CD4-positive, alpha-beta memory T cell (primary cell): ENCODE measurements at regions not wholly inside any gene's neighbourhood (a gene's known extent, or its start where the extent isn't known, plus 50 kb on each side); places are given as distances from the start of the nearest gene placed in this dataset.

Source experiments
- CTCF ChIA-PET: fragments of 350-600 bp; sonication (Branson Sonifier 250); formaldehyde crosslinking; loops from one replicate; lab custom pipeline; 2021; ENCODE audit warnings: inconsistent platforms; ENCODE audit not compliant: partially characterized antibody; lab: Charles Lee
- POLR2A ChIA-PET: fragments of 350-600 bp; sonication (Branson Sonifier 250); formaldehyde crosslinking; loops from one replicate; lab custom pipeline; 2021; ENCODE audit not compliant: partially characterized antibody; lab: Charles Lee
- DNase-seq, 5 donors: peaks; one replicate each; pipeline versions ENCODE4 v3.0.0 to v3.0.0-alpha.2; 2020 to 2022; ENCODE audit warnings: mixed read lengths in 1 of 5
- H3K27ac ChIP-seq: one replicate; pipeline ENCODE4 v1.7.0; 2013; ENCODE audit warnings: low read depth, low read length
- H3K27me3 ChIP-seq: 2 replicates; pipeline ENCODE4 v1.7.0; 2013; ENCODE audit warnings: mild to moderate bottlenecking, low read length, moderate library complexity; ENCODE audit not compliant: insufficient read depth
- H3K36me3 ChIP-seq: 2 replicates; pipeline ENCODE4 v1.7.0; 2013; ENCODE audit warnings: mild to moderate bottlenecking, low read length, moderate library complexity; ENCODE audit not compliant: insufficient read depth
- H3K4me1 ChIP-seq: 2 replicates; pipeline ENCODE4 v1.7.0; 2013; ENCODE audit warnings: mild to moderate bottlenecking, low read length, moderate library complexity; ENCODE audit not compliant: insufficient read depth
- H3K4me3 ChIP-seq, 2 donors: one replicate each; pipeline ENCODE4 v1.7.0; 2013; ENCODE audit warnings: low read length in 2 of 2, mild to moderate bottlenecking in 1 of 2
- H3K9me3 ChIP-seq, 2 donors: one replicate each; pipeline ENCODE4 v1.7.0; 2013; ENCODE audit warnings: low read length in 2 of 2, control low read depth in 1 of 2; ENCODE audit not compliant: control insufficient read depth in 1 of 2
- H3K27ac Mint-ChIP-seq, 7 donors: one replicate each; pipeline ENCODE4 v1.8.0; 2020 to 2021; ENCODE audit warnings: mixed read lengths in 7 of 7, mild to moderate bottlenecking in 6 of 7, inconsistent platforms in 3 of 7, moderate library complexity in 3 of 7
- H3K27me3 Mint-ChIP-seq, 2 donors: one replicate each; pipeline ENCODE4 v1.8.0; 2020 to 2021; ENCODE audit warnings: mixed read lengths in 2 of 2
- H3K36me3 Mint-ChIP-seq, 2 donors: one replicate each; pipeline ENCODE4 v1.8.0; 2020 to 2021; ENCODE audit warnings: mixed read lengths in 2 of 2, inconsistent platforms in 1 of 2, mild to moderate bottlenecking in 1 of 2
- H3K4me1 Mint-ChIP-seq, 4 donors: one replicate each; pipeline ENCODE4 v1.8.0; 2020 to 2021; ENCODE audit warnings: mixed read lengths in 4 of 4, mild to moderate bottlenecking in 1 of 4
- H3K4me3 Mint-ChIP-seq, 8 donors: one replicate each; pipeline ENCODE4 v1.8.0; 2020 to 2021; ENCODE audit warnings: mixed read lengths in 8 of 8, mild to moderate bottlenecking in 7 of 8, moderate library complexity in 6 of 8, inconsistent platforms in 3 of 8
- H3K9me3 Mint-ChIP-seq, 8 donors: one replicate each; pipeline ENCODE4 v1.8.0; 2020 to 2021; ENCODE audit warnings: mixed read lengths in 8 of 8, mild to moderate bottlenecking in 5 of 8, inconsistent platforms in 3 of 8, moderate library complexity in 1 of 8
- intact Hi-C: fragments of 100-400 bp; cut with micrococcal nuclease; formaldehyde crosslinking; loops from one replicate; pipeline ENCODE4 v1.15.1; 2023

GRCh38 chr2:56714400-56714799, 530.6 kb downstream of the CCDC85A start:
- intact Hi-C loops: no loop called here
- Mint-ChIP-seq H3K4me3 (no peak overlapping the region), H3K27me3 (no peaks in the 10 kb centered on the region), H3K27ac (no peak overlapping the region), H3K4me1 (no peaks in the 10 kb centered on the region), H3K36me3 (no peaks in the 10 kb centered on the region), H3K9me3 (peaks cover 1 to 21% (median 6%) of the 10 kb centered on the region in 8 donors)
- H3K9me3 ChIP-seq: peaks cover 0 to 5% of the 10 kb centered on the region in 2 donors
- DNase-seq: no peak
- H3K27me3 ChIP-seq: no peaks in the 10 kb centered on the region
- H3K4me3 ChIP-seq: no peak overlapping the region
- ChIA-PET CTCF (no interaction called here), POLR2A (no interaction called here)
- no peaks in the 10 kb centered on the region for H3K4me1 ChIP-seq
- H3K27ac ChIP-seq: no peak overlapping the region
- no peaks in the 10 kb centered on the region for H3K36me3 ChIP-seq

- intact Hi-C loops: no loop called here
Observed at GRCh38 chr2:56715683-56716082, 531.9 kb downstream of the CCDC85A start.

GRCh38 chr2:56718413-56718812, 534.6 kb downstream of the CCDC85A start:
- ChIA-PET CTCF (no interaction called here), POLR2A (no interaction called here)
- no peaks in the 10 kb centered on the region for H3K4me1 Mint-ChIP-seq
- H3K9me3 Mint-ChIP-seq: peaks cover 0 to 27% (median 15%) of the 10 kb centered on the region in 8 donors
- Histone ChIP-seq H3K9me3 (peaks cover 0 to 5% of the 10 kb centered on the region in 2 donors), H3K27me3 (no peaks in the 10 kb centered on the region), H3K4me3 (no peak overlapping the region), H3K4me1 (no peaks in the 10 kb centered on the region), H3K36me3 (no peaks in the 10 kb centered on the region), H3K27ac (no peak overlapping the region)
- H3K27ac Mint-ChIP-seq: no peak overlapping the region
- H3K4me3 Mint-ChIP-seq: no peak overlapping the region
- H3K36me3 Mint-ChIP-seq: no peaks in the 10 kb centered on the region
- intact Hi-C loops: no loop called here
- no peak for DNase-seq
- no peaks in the 10 kb centered on the region for H3K27me3 Mint-ChIP-seq

More at GRCh38 chr2:56715683-56716082, 531.9 kb downstream of the CCDC85A start:
- no peaks in the 10 kb centered on the region for H3K27me3 ChIP-seq
- H3K4me1 ChIP-seq: no peaks in the 10 kb centered on the region
- no peak overlapping the region for H3K4me3 ChIP-seq
- no peak for DNase-seq
- H3K27me3 Mint-ChIP-seq: no peaks in the 10 kb centered on the region
- CTCF ChIA-PET: no interaction called here
- no peaks in the 10 kb centered on the region for H3K36me3 ChIP-seq
- no peak overlapping the region for H3K27ac ChIP-seq
- H3K36me3 Mint-ChIP-seq: no peaks in the 10 kb centered on the region
- H3K9me3 Mint-ChIP-seq: peaks cover 3 to 26% (median 11%) of the 10 kb centered on the region in 8 donors
- no peak overlapping the region for H3K27ac Mint-ChIP-seq
- POLR2A ChIA-PET: no interaction called here
- H3K4me1 Mint-ChIP-seq: no peaks in the 10 kb centered on the region
- no peak overlapping the region for H3K4me3 Mint-ChIP-seq
- peaks cover 0 to 5% of the 10 kb centered on the region in 2 donors for H3K9me3 ChIP-seq

- DNase-seq: no peak
- no peak overlapping the region for H3K27ac Mint-ChIP-seq
- no peak overlapping the region for H3K4me3 Mint-ChIP-seq
- H3K36me3 Mint-ChIP-seq: no peaks in the 10 kb centered on the region
- intact Hi-C loops: no loop called here
- ChIA-PET CTCF (interaction anchor here (1.1 kb wide), 1 partner anchor 17 kb away, joined by 3 read pairs; no protein-coding TSS in a partner anchor), POLR2A (no interaction called here)
- H3K9me3 Mint-ChIP-seq: peaks cover 4 to 23% (median 8%) of the 10 kb centered on the region in 8 donors
- no peaks in the 10 kb centered on the region for H3K27me3 Mint-ChIP-seq
- no peaks in the 10 kb centered on the region for H3K36me3 ChIP-seq
- H3K4me3 ChIP-seq: no peak overlapping the region
- no peaks in the 10 kb centered on the region for H3K4me1 ChIP-seq
- H3K9me3 ChIP-seq: no peaks in the 10 kb centered on the region
- no peaks in the 10 kb centered on the region for H3K27me3 ChIP-seq
- no peaks in the 10 kb centered on the region for H3K4me1 Mint-ChIP-seq
- H3K27ac ChIP-seq: no peak overlapping the region
Observed at GRCh38 chr2:56729212-56729611, 545.4 kb downstream of the CCDC85A start.

- ChIA-PET CTCF (no interaction called here), POLR2A (no interaction called here)
- Mint-ChIP-seq H3K4me1 (no peaks in the 10 kb centered on the region), H3K36me3 (no peaks in the 10 kb centered on the region), H3K27me3 (no peaks in the 10 kb centered on the region), H3K9me3 (peaks cover 4 to 15% (median 8%) of the 10 kb centered on the region in 8 donors), H3K27ac (no peak overlapping the region), H3K4me3 (no peak overlapping the region)
- Histone ChIP-seq H3K4me1 (no peaks in the 10 kb centered on the region), H3K4me3 (no peak overlapping the region), H3K9me3 (no peaks in the 10 kb centered on the region), H3K36me3 (no peaks in the 10 kb centered on the region), H3K27me3 (no peaks in the 10 kb centered on the region), H3K27ac (no peak overlapping the region)
- no peak for DNase-seq
- intact Hi-C loops: no loop called here
Observed at GRCh38 chr2:56732946-56733345, 549.2 kb downstream of the CCDC85A start.

- no peak overlapping the region for H3K27ac ChIP-seq
- H3K9me3 ChIP-seq: no peaks in the 10 kb centered on the region
- Mint-ChIP-seq H3K9me3 (peaks cover 0 to 13% (median 8%) of the 10 kb centered on the region in 8 donors), H3K27ac (no peak overlapping the region), H3K27me3 (no peaks in the 10 kb centered on the region), H3K36me3 (no peaks in the 10 kb centered on the region), H3K4me3 (no peak overlapping the region), H3K4me1 (no peaks in the 10 kb centered on the region)
- CTCF ChIA-PET: no interaction called here
- no peak for DNase-seq
- H3K36me3 ChIP-seq: no peaks in the 10 kb centered on the region
- intact Hi-C loops: no loop called here
- POLR2A ChIA-PET: no interaction called here
- no peak overlapping the region for H3K4me3 ChIP-seq
- no peaks in the 10 kb centered on the region for H3K4me1 ChIP-seq
- no peaks in the 10 kb centered on the region for H3K27me3 ChIP-seq
Observed at GRCh38 chr2:56739413-56739812, 555.6 kb downstream of the CCDC85A start.

GRCh38 chr2:56741601-56742102, 557.9 kb downstream of the CCDC85A start:
- ChIA-PET POLR2A (no interaction called here), CTCF (no interaction called here)
- Mint-ChIP-seq H3K27me3 (no peaks in the 10 kb centered on the region), H3K4me1 (no peaks in the 10 kb centered on the region), H3K27ac (no peak overlapping the region), H3K9me3 (peaks cover 0 to 13% (median 6%) of the 10 kb centered on the region in 8 donors), H3K4me3 (no peak overlapping the region), H3K36me3 (no peaks in the 10 kb centered on the region)
- H3K9me3 ChIP-seq: no peaks in the 10 kb centered on the region
- no peaks in the 10 kb centered on the region for H3K4me1 ChIP-seq
- H3K27ac ChIP-seq: no peak overlapping the region
- DNase-seq: no peak
- H3K27me3 ChIP-seq: no peaks in the 10 kb centered on the region
- H3K4me3 ChIP-seq: no peak overlapping the region
- intact Hi-C loops: no loop called here
- no peaks in the 10 kb centered on the region for H3K36me3 ChIP-seq

- H3K4me1 Mint-ChIP-seq: no peaks in the 10 kb centered on the region
- ChIA-PET CTCF (no interaction called here), POLR2A (no interaction called here)
- H3K36me3 Mint-ChIP-seq: no peaks in the 10 kb centered on the region
- no peak overlapping the region for H3K4me3 ChIP-seq
- H3K9me3 Mint-ChIP-seq: peaks cover 2 to 13% (median 5%) of the 10 kb centered on the region in 8 donors
- H3K27ac ChIP-seq: no peak overlapping the region
- H3K27ac Mint-ChIP-seq: no peak overlapping the region
- no peaks in the 10 kb centered on the region for H3K27me3 ChIP-seq
- H3K36me3 ChIP-seq: no peaks in the 10 kb centered on the region
- intact Hi-C loops: no loop called here
- no peak for DNase-seq
- no peaks in the 10 kb centered on the region for H3K4me1 ChIP-seq
- H3K9me3 ChIP-seq: no peaks in the 10 kb centered on the region
- no peak overlapping the region for H3K4me3 Mint-ChIP-seq
- H3K27me3 Mint-ChIP-seq: no peaks in the 10 kb centered on the region
Observed at GRCh38 chr2:56743807-56744206, 560.0 kb downstream of the CCDC85A start.
